Neural progenitor cell (in vitro differentiated cells): ENCODE measurements at regions not wholly inside any gene's neighbourhood (a gene's known extent, or its start where the extent isn't known, plus 50 kb on each side); places are given as distances from the start of the nearest gene placed in this dataset. TPM values are rescaled to one million over a fixed set of nuclear protein-coding genes. Genes with fewer than 3 reads are reported as not detected.

Experiments used
- DNase-seq: peaks from one replicate; pipeline ENCODE4 v3.0.0-alpha.2; 2016; ENCODE audit warnings: low spot score
- H2AFZ ChIP-seq: fragments of 200-600 bp; sonication (generic); replicated peaks from 2 replicates; pipeline ENCODE4 v1.6.1; 2016; ENCODE audit warnings: antibody characterized with exemption
- H3F3A ChIP-seq: fragments of 200-600 bp; sonication (generic); 2 replicates; pipeline ENCODE4 v1.6.1; 2016; ENCODE audit warnings: antibody characterized with exemption, low read depth
- H3K27ac ChIP-seq: fragments of 200-600 bp; sonication (generic); 2 replicates; pipeline ENCODE4 v1.5.1; 2016; ENCODE audit warnings: mild to moderate bottlenecking
- H3K27me3 ChIP-seq: fragments of 200-600 bp; sonication (generic); 2 replicates; pipeline ENCODE4 v1.6.1; 2016; ENCODE audit warnings: mild to moderate bottlenecking, moderate library complexity
- H3K36me3 ChIP-seq: fragments of 200-600 bp; sonication (generic); 2 replicates; pipeline ENCODE4 v1.5.1; 2016
- H3K4me1 ChIP-seq: fragments of 200-600 bp; sonication (generic); 2 replicates; pipeline ENCODE4 v1.6.1; 2016; ENCODE audit warnings: mixed run types
- H3K4me2 ChIP-seq: fragments of 200-600 bp; sonication (generic); 2 replicates; pipeline ENCODE4 v1.6.1; 2016
- H3K4me3 ChIP-seq: fragments of 200-600 bp; sonication (generic); 2 replicates; pipeline ENCODE4 v1.5.1; 2016
- H3K79me2 ChIP-seq: fragments of 200-600 bp; sonication (generic); 2 replicates; pipeline ENCODE4 v1.6.1; 2016; ENCODE audit warnings: low read depth
- H3K9ac ChIP-seq: fragments of 200-600 bp; sonication (generic); 2 replicates; pipeline ENCODE4 v1.6.1; 2016
- H3K9me3 ChIP-seq: fragments of 200-600 bp; sonication (generic); 2 replicates; pipeline ENCODE4 v1.5.1; 2016; ENCODE audit warnings: low read depth
- H4K20me1 ChIP-seq: fragments of 200-600 bp; sonication (generic); 2 replicates; pipeline ENCODE4 v1.6.1; 2016; ENCODE audit warnings: low read depth
- H3K27ac Mint-ChIP-seq: 3 replicates; pipeline ENCODE4 v1.8.0; 2021; ENCODE audit warnings: mixed read lengths
- H3K27me3 Mint-ChIP-seq: 2 replicates; pipeline ENCODE4 v1.8.0; 2022; ENCODE audit warnings: low read depth, mild to moderate bottlenecking, inconsistent platforms, moderate library complexity, mixed read lengths; ENCODE audit not compliant: insufficient read depth
- H3K36me3 Mint-ChIP-seq: 3 replicates; pipeline ENCODE4 v1.8.0; 2021; ENCODE audit warnings: mixed read lengths
- H3K4me1 Mint-ChIP-seq: 3 replicates; pipeline ENCODE4 v1.8.0; 2021; ENCODE audit warnings: mixed read lengths
- H3K4me3 Mint-ChIP-seq: 3 replicates; pipeline ENCODE4 v1.8.0; 2021; ENCODE audit warnings: mild to moderate bottlenecking, moderate library complexity, mixed read lengths
- H3K9me3 Mint-ChIP-seq: 3 replicates; pipeline ENCODE4 v1.8.0; 2020; ENCODE audit warnings: mixed read lengths
- EZH2 ChIP-seq: fragments of 200-600 bp; sonication (generic); IDR thresholded peaks from 2 replicates; pipeline ENCODE4 v1.6.1; 2017; ENCODE audit warnings: antibody characterized with exemption, mild to moderate bottlenecking, moderate library complexity
- EZH2phosphoT487 ChIP-seq: fragments of 200-600 bp; sonication (generic); IDR thresholded peaks from 2 replicates; pipeline ENCODE4 v1.6.1; 2017; ENCODE audit warnings: antibody characterized with exemption
- small RNA-seq: library from RNA; depleted of rRNA; stranded (forward); fragments of <200 nt; gene quantifications from one replicate; pipeline ENCODE3, GENCODE V24; 2015
- TF ChIP-seq, protein P1 (sequence below): fragments of 200-600 bp; sonication (generic); IDR thresholded peaks from 2 replicates; pipeline ENCODE4 v1.5.1; 2017; ENCODE audit warnings: antibody characterized with exemption, mild to moderate bottlenecking

DNA sequence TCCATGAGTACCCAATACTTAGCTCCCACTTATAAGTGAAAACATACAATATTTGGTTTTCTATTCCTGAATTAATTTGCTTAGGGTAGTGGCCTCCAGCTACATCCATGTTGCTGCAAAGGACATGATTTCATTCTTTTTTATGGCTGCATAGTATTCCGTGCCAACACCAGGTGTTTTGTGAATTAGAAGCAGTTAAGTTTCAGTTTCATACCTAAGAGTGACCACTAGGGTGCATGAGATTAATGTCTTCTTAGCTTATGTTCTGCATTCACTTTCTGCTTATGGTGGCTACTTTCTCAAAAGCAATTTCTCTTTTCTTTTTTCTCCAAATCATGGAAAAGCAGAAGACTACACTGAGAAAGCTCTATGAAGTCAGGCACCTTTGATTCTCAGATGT is 65.1 kb upstream of the VSTM2A start:
- H3K9ac ChIP-seq: no peak overlapping the region
- Mint-ChIP-seq H3K27ac (no peak overlapping the region), H3K4me1 (peaks cover 2% of the 10 kb centered on the region), H3K27me3 (no peaks in the 10 kb centered on the region), H3K9me3 (no peaks in the 10 kb centered on the region), H3K4me3 (no peak overlapping the region), H3K36me3 (no peaks in the 10 kb centered on the region)
- no peak overlapping the region for H3K4me2 ChIP-seq
- H3K79me2 ChIP-seq: no peaks in the 10 kb centered on the region
- no peak for DNase-seq
- H3K4me1 ChIP-seq: no peaks in the 10 kb centered on the region
- H4K20me1 ChIP-seq: no peaks in the 10 kb centered on the region
- TF ChIP-seq, protein P1, sequence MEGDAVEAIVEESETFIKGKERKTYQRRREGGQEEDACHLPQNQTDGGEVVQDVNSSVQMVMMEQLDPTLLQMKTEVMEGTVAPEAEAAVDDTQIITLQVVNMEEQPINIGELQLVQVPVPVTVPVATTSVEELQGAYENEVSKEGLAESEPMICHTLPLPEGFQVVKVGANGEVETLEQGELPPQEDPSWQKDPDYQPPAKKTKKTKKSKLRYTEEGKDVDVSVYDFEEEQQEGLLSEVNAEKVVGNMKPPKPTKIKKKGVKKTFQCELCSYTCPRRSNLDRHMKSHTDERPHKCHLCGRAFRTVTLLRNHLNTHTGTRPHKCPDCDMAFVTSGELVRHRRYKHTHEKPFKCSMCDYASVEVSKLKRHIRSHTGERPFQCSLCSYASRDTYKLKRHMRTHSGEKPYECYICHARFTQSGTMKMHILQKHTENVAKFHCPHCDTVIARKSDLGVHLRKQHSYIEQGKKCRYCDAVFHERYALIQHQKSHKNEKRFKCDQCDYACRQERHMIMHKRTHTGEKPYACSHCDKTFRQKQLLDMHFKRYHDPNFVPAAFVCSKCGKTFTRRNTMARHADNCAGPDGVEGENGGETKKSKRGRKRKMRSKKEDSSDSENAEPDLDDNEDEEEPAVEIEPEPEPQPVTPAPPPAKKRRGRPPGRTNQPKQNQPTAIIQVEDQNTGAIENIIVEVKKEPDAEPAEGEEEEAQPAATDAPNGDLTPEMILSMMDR: peak; percentile 13
- TF ChIP-seq EZH2phosphoT487: no peak
- no peaks in the 10 kb centered on the region for H3K27me3 ChIP-seq
- no peaks in the 10 kb centered on the region for H3F3A ChIP-seq
- no peak overlapping the region for H3K4me3 ChIP-seq
- H3K36me3 ChIP-seq: no peaks in the 10 kb centered on the region
- H3K9me3 ChIP-seq: no peaks in the 10 kb centered on the region
- no peak overlapping the region for H3K27ac ChIP-seq
- H2AFZ ChIP-seq: no peak overlapping the region

DNA sequence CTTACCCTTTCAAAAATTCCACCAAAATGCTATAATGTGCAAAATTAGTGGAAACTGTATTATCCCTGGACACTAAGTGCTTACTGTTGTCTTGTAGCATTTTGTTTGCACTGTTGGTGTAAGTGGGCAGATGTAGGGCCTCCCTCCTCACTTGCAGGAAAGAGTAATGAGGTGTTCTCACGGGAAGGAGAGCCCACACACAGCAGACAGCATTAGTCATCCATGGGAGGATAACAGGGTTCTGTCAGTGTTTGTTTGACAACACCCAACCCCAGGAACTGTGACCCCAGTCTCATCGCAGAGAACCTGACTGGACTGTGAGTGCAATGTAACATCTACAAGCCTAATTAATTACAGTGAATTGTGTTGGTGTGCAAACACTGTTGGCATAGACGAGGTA is 58.7 kb upstream of the VSTM2A start:
- Mint-ChIP-seq H3K27me3 (no peaks in the 10 kb centered on the region), H3K4me3 (no peak overlapping the region), H3K9me3 (no peaks in the 10 kb centered on the region), H3K36me3 (no peaks in the 10 kb centered on the region), H3K4me1 (no peaks in the 10 kb centered on the region), H3K27ac (no peak overlapping the region)
- H3K36me3 ChIP-seq: no peaks in the 10 kb centered on the region
- H3K4me1 ChIP-seq: no peaks in the 10 kb centered on the region
- no peak overlapping the region for H3K4me3 ChIP-seq
- no peak for TF ChIP-seq EZH2
- TF ChIP-seq, protein P1: no peak
- no peak for TF ChIP-seq EZH2phosphoT487
- no peaks in the 10 kb centered on the region for H4K20me1 ChIP-seq
- no peaks in the 10 kb centered on the region for H3F3A ChIP-seq
- no peaks in the 10 kb centered on the region for H3K27me3 ChIP-seq
- no peak for DNase-seq
- no peaks in the 10 kb centered on the region for H3K79me2 ChIP-seq
- no peaks in the 10 kb centered on the region for H3K9me3 ChIP-seq
- H3K4me2 ChIP-seq: no peak overlapping the region
- no peak overlapping the region for H2AFZ ChIP-seq
- no peak overlapping the region for H3K9ac ChIP-seq
- H3K27ac ChIP-seq: no peak overlapping the region

DNA sequence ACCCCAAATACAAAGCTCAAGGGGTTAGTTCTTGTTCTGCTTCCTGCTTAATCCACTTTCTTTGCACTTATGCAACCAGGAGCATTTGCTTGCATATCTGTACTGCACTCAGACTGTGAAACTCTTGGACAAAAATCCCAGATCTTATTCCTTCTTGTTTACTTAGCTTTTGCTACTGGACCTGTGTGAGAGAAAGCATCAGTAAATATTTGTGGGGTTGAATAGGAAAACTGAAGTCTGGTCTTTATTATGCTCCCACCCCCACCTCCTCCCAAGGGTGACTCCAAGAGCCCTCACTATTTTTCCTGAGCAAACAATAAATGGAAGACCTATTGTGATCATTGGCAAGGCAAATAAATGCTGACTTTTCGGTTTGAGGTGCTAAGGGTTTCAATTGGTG is 57.1 kb upstream of the VSTM2A start:
- H3K79me2 ChIP-seq: no peaks in the 10 kb centered on the region
- no peaks in the 10 kb centered on the region for H3K27me3 Mint-ChIP-seq
- H2AFZ ChIP-seq: no peak overlapping the region
- no peaks in the 10 kb centered on the region for H3K36me3 Mint-ChIP-seq
- no peaks in the 10 kb centered on the region for H4K20me1 ChIP-seq
- no peaks in the 10 kb centered on the region for H3K9me3 ChIP-seq
- DNase-seq: no peak
- no peak overlapping the region for H3K4me2 ChIP-seq
- no peak overlapping the region for H3K27ac Mint-ChIP-seq
- no peaks in the 10 kb centered on the region for H3K9me3 Mint-ChIP-seq
- H3K4me1 Mint-ChIP-seq: no peaks in the 10 kb centered on the region
- H3F3A ChIP-seq: no peaks in the 10 kb centered on the region
- no peak overlapping the region for H3K4me3 ChIP-seq
- no peak overlapping the region for H3K27ac ChIP-seq
- TF ChIP-seq, protein P1: no peak
- no peak for TF ChIP-seq EZH2
- no peaks in the 10 kb centered on the region for H3K4me1 ChIP-seq
- H3K36me3 ChIP-seq: no peaks in the 10 kb centered on the region
- H3K9ac ChIP-seq: no peak overlapping the region
- H3K27me3 ChIP-seq: no peaks in the 10 kb centered on the region
- H3K4me3 Mint-ChIP-seq: no peak overlapping the region

Small RNA genes lying in the stretch of these regions (small RNA-seq; reads per million reads assigned to genes)
- gene AC074348.1 (not detected), gene RNU2-29P (0.27 reads per million, percentile 20 among the genes with 10 or more reads in this experiment)
